ENCODE measurements at regions not wholly inside any gene's neighbourhood (a gene's known extent, or its start where the extent isn't known, plus 50 kb on each side); places are given as distances from the start of the nearest gene placed in this dataset.
A peak's percentile ranks its signal among the peaks of the same experiment; 100 is the strongest.

GRCh38 chr6:50649086-50649485 is 64.2 kb upstream of the TFAP2D start:
- CTCF ChIA-PET = no interaction called here
- no peak for DNase-seq (ENCODE audit: low read depth, low spot score)
- POLR2A ChIA-PET = no interaction called here
- no peak overlapping the region for H3K4me3 ChIP-seq (ENCODE audit: low read depth, low read length)
- no peaks in the 10 kb centered on the region; the same call in 1 of the 2 replicates for H3K9me3 ChIP-seq (ENCODE audit: control insufficient read depth, insufficient read depth, low read length)
- TF ChIP-seq CTCF (IDR thresholded peaks at IDR 0.05; ENCODE audit: low read depth, low read length) = no peak
- no peak overlapping the region for H3K27ac ChIP-seq (ENCODE audit: low read depth, low read length)
- H3K27me3 ChIP-seq (ENCODE audit: control insufficient read depth, insufficient read depth, low read length) = no peaks in the 10 kb centered on the region

GRCh38 chr6:50653253-50653652 is 60.1 kb upstream of the TFAP2D start:
- CTCF ChIA-PET = no interaction called here
- Histone ChIP-seq H3K9me3 (ENCODE audit: control insufficient read depth, insufficient read depth, low read length) (no peaks in the 10 kb centered on the region; the same call in 1 of the 2 replicates), H3K27ac (ENCODE audit: low read depth, low read length) (no peak overlapping the region), H3K27me3 (ENCODE audit: control insufficient read depth, insufficient read depth, low read length) (no peaks in the 10 kb centered on the region), H3K4me3 (ENCODE audit: low read depth, low read length) (no peak overlapping the region)
- TF ChIP-seq CTCF (IDR thresholded peaks at IDR 0.05; ENCODE audit: low read depth, low read length) = no peak
- no peak for DNase-seq (ENCODE audit: low read depth, low spot score)
- POLR2A ChIA-PET = no interaction called here

- POLR2A ChIA-PET = no interaction called here
These were observed 59.2 kb upstream of the TFAP2D start for GRCh38 chr6:50654155-50654554.

GRCh38 chr6:50655848-50656453 is 57.4 kb upstream of the TFAP2D start:
- TF ChIP-seq CTCF (IDR thresholded peaks at IDR 0.05; ENCODE audit: low read depth, low read length) = peak; percentile 47
- CTCF ChIA-PET = interaction anchor here (0.7 kb wide), 1 partner anchor 1765 kb away, joined by 3 read pairs; no protein-coding TSS in a partner anchor
- Histone ChIP-seq H3K4me3 (ENCODE audit: low read depth, low read length) (no peak overlapping the region), H3K27me3 (ENCODE audit: control insufficient read depth, insufficient read depth, low read length) (no peaks in the 10 kb centered on the region), H3K27ac (ENCODE audit: low read depth, low read length) (no peak overlapping the region), H3K9me3 (ENCODE audit: control insufficient read depth, insufficient read depth, low read length) (no peaks in the 10 kb centered on the region; the same call in 1 of the 2 replicates)
- no peak for DNase-seq (ENCODE audit: low read depth, low spot score)
- POLR2A ChIA-PET = no interaction called here

More at GRCh38 chr6:50654155-50654554, 59.2 kb upstream of the TFAP2D start:
- Histone ChIP-seq H3K4me3 (ENCODE audit: low read depth, low read length) (no peak overlapping the region), H3K9me3 (ENCODE audit: control insufficient read depth, insufficient read depth, low read length) (no peaks in the 10 kb centered on the region; the same call in 1 of the 2 replicates), H3K27ac (ENCODE audit: low read depth, low read length) (no peak overlapping the region), H3K27me3 (ENCODE audit: control insufficient read depth, insufficient read depth, low read length) (no peaks in the 10 kb centered on the region)
- CTCF ChIA-PET = no interaction called here
- DNase-seq (ENCODE audit: low read depth, low spot score) = no peak
- TF ChIP-seq CTCF (IDR thresholded peaks at IDR 0.05; ENCODE audit: low read depth, low read length) = no peak

GRCh38 chr6:50657513-50657912 is 55.8 kb upstream of the TFAP2D start:
- TF ChIP-seq CTCF (IDR thresholded peaks at IDR 0.05; ENCODE audit: low read depth, low read length) = no peak
- ChIA-PET CTCF (no interaction called here), POLR2A (no interaction called here)
- Histone ChIP-seq H3K27ac (ENCODE audit: low read depth, low read length) (no peak overlapping the region), H3K4me3 (ENCODE audit: low read depth, low read length) (no peak overlapping the region), H3K9me3 (ENCODE audit: control insufficient read depth, insufficient read depth, low read length) (no peaks in the 10 kb centered on the region; the same call in 1 of the 2 replicates), H3K27me3 (ENCODE audit: control insufficient read depth, insufficient read depth, low read length) (no peaks in the 10 kb centered on the region)
- no peak for DNase-seq (ENCODE audit: low read depth, low spot score)

Data from AG04450 (cell line).